ENCODE measurements at regions not wholly inside any gene's neighbourhood (a gene's known extent, or its start where the extent isn't known, plus 50 kb on each side); places are given as distances from the start of the nearest gene placed in this dataset.
"Not testable (repeated sequence)": the region's sequence is repeated elsewhere in the genome, so short reads cannot be mapped to it uniquely, and the experiment has no call there.

DNA sequence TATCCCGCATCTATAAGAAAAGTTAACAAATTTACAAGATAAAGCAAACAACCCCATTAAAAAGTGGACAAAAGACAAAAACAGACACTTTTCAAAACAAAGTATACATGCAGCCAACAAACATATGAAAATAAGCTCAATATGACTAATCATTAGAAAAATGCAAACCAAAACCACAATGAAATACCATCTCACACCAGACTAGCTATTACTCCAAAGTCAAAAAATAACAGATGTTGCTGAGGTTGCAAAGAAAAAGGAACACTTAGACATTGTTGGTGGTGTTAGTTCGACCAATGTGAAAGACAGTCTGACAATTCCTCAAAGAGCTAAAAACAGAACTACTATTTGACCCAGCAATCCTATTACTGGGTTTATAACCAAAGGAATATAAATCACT is 968.6 kb upstream of the USP15 start:
- no peaks in the 10 kb centered on the region for H3K4me1 Mint-ChIP-seq (ENCODE audit: low read depth)
- Histone ChIP-seq H3K9me3 (ENCODE audit: control insufficient read depth in 1 of 2, insufficient read depth in 1 of 2, low read length in 2 of 2) (peaks cover 3 to 10% of the 10 kb centered on the region in 2 experiments), H3K4me3 (ENCODE audit: low read length) (no peak overlapping the region), H3K27me3 (ENCODE audit: control insufficient read depth in 1 of 2, insufficient read depth in 2 of 2, low read length in 2 of 2) (no peaks in the 10 kb centered on the region), H3K36me3 (ENCODE audit: insufficient read depth, low read length) (no peaks in the 10 kb centered on the region), H3K27ac (ENCODE audit: low read depth in 1 of 2, low read length in 2 of 2) (no peak overlapping the region), H3K4me1 (ENCODE audit: insufficient read depth, low read length) (no peaks in the 10 kb centered on the region)
- H3K27me3 Mint-ChIP-seq, result no peaks in the 10 kb centered on the region
- intact Hi-C loops (cut with DNase I, micrococcal nuclease), result no loop called here
- H3K9me3 Mint-ChIP-seq, result peaks cover 18% of the 10 kb centered on the region
- no peaks in the 10 kb centered on the region for H3K36me3 Mint-ChIP-seq (ENCODE audit: low read depth)
- ATAC-seq (ENCODE audit: poor library complexity), result no peak
- ChIA-PET CTCF (no interaction called here), POLR2A (no interaction called here)
- TF ChIP-seq CTCF (IDR thresholded peaks at IDR 0.05), result no peak
- DNase-seq, result no peak
- H3K4me3 Mint-ChIP-seq, result no peak overlapping the region
- no peak overlapping the region for H3K27ac Mint-ChIP-seq

- H3K27ac ChIP-seq (ENCODE audit: low read depth in 1 of 2, low read length in 2 of 2); H3K27ac Mint-ChIP-seq; H3K36me3 Mint-ChIP-seq (ENCODE audit: low read depth); H3K4me1 Mint-ChIP-seq (ENCODE audit: low read depth); H3K4me3 ChIP-seq (ENCODE audit: low read length); H3K27me3 Mint-ChIP-seq; H3K4me3 Mint-ChIP-seq; H3K4me1 ChIP-seq (ENCODE audit: insufficient read depth, low read length); H3K27me3 ChIP-seq (ENCODE audit: control insufficient read depth in 1 of 2, insufficient read depth in 2 of 2, low read length in 2 of 2); POLR2A ChIA-PET; ATAC-seq (ENCODE audit: poor library complexity); DNase-seq; H3K9me3 ChIP-seq (ENCODE audit: control insufficient read depth in 1 of 2, insufficient read depth in 1 of 2, low read length in 2 of 2); CTCF ChIA-PET; H3K36me3 ChIP-seq (ENCODE audit: insufficient read depth, low read length); intact Hi-C loops (cut with DNase I, micrococcal nuclease): not testable (repeated sequence)
- peaks cover 12% of the 10 kb centered on the region for H3K9me3 Mint-ChIP-seq
Measured at GRCh38 chr12:61294011-61294410, 966.2 kb upstream of the USP15 start.

- intact Hi-C loops (cut with DNase I, micrococcal nuclease), result no loop called here
- no peaks in the 10 kb centered on the region for H3K36me3 ChIP-seq (ENCODE audit: insufficient read depth, low read length)
- no peak overlapping the region for H3K27ac Mint-ChIP-seq
- ATAC-seq (ENCODE audit: poor library complexity) (no peak), DNase-seq (no peak)
- ChIA-PET CTCF (no interaction called here), POLR2A (no interaction called here)
- no peaks in the 10 kb centered on the region for H3K27me3 ChIP-seq (ENCODE audit: control insufficient read depth in 1 of 2, insufficient read depth in 2 of 2, low read length in 2 of 2)
- H3K4me3 Mint-ChIP-seq, result no peak overlapping the region
- no peaks in the 10 kb centered on the region for H3K9me3 ChIP-seq (ENCODE audit: control insufficient read depth in 1 of 2, insufficient read depth in 1 of 2, low read length in 2 of 2)
- no peak overlapping the region for H3K4me3 ChIP-seq (ENCODE audit: low read length)
- no peaks in the 10 kb centered on the region for H3K27me3 Mint-ChIP-seq
- no peaks in the 10 kb centered on the region for H3K4me1 ChIP-seq (ENCODE audit: insufficient read depth, low read length)
- TF ChIP-seq CTCF (IDR thresholded peaks at IDR 0.05), result no peak
- no peaks in the 10 kb centered on the region for H3K4me1 Mint-ChIP-seq (ENCODE audit: low read depth)
- no peak overlapping the region for H3K27ac ChIP-seq (ENCODE audit: low read depth in 1 of 2, low read length in 2 of 2)
- peaks cover 6% of the 10 kb centered on the region for H3K9me3 Mint-ChIP-seq
- no peaks in the 10 kb centered on the region for H3K36me3 Mint-ChIP-seq (ENCODE audit: low read depth)
Measured at GRCh38 chr12:61301817-61302216, 958.4 kb upstream of the USP15 start.

DNA sequence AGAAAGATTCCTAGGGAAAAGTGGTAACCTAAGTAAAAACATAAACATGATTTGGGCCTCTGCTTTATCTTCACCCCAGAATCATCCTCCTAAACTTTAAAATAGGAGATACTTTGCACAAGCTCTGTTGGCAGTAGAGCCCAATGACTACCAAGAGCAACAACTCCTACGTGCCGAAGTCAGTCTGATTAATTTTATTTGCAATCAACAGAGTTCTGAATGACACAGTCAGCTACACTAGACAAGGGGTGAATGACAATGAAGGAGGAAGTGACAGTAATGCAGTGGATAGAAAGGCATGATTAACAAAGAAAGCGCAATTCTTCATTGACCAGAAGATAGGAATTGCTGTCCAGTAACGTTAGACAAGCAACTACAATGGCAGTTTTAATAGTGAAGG is 957.9 kb upstream of the USP15 start:
- Histone ChIP-seq H3K36me3 (ENCODE audit: insufficient read depth, low read length) (no peaks in the 10 kb centered on the region), H3K4me1 (ENCODE audit: insufficient read depth, low read length) (no peaks in the 10 kb centered on the region), H3K9me3 (ENCODE audit: control insufficient read depth in 1 of 2, insufficient read depth in 1 of 2, low read length in 2 of 2) (no peaks in the 10 kb centered on the region), H3K27ac (ENCODE audit: low read depth in 1 of 2, low read length in 2 of 2) (no peak overlapping the region), H3K27me3 (ENCODE audit: control insufficient read depth in 1 of 2, insufficient read depth in 2 of 2, low read length in 2 of 2) (no peaks in the 10 kb centered on the region), H3K4me3 (ENCODE audit: low read length) (no peak overlapping the region)
- ATAC-seq (ENCODE audit: poor library complexity) (no peak), DNase-seq (no peak)
- Mint-ChIP-seq H3K27me3 (no peaks in the 10 kb centered on the region), H3K4me3 (no peak overlapping the region), H3K36me3 (ENCODE audit: low read depth) (no peaks in the 10 kb centered on the region), H3K27ac (no peak overlapping the region), H3K4me1 (ENCODE audit: low read depth) (no peaks in the 10 kb centered on the region), H3K9me3 (peaks cover 6% of the 10 kb centered on the region)
- intact Hi-C loops (cut with DNase I, micrococcal nuclease), result no loop called here
- ChIA-PET CTCF (no interaction called here), POLR2A (no interaction called here)
- TF ChIP-seq CTCF (IDR thresholded peaks at IDR 0.05), result no peak
